Esophagus muscularis mucosa (tissue), 4 donors: ENCODE measurements at regions not wholly inside any gene's neighbourhood (a gene's known extent, or its start where the extent isn't known, plus 50 kb on each side); places are given as distances from the start of the nearest gene placed in this dataset.
A peak's percentile ranks its signal among the peaks of the same experiment; 100 is the strongest.

Source experiments
- DNase-seq: peaks from one replicate; pipeline ENCODE4 v3.0.0-alpha.2; 2017; ENCODE audit errors: extremely low spot score
- H3K27ac ChIP-seq, 4 donors: fragments of 200-600 bp; sonication (generic); replicated peaks in 1 of 4; 1 replicate in 3 of 4; 2 replicates in 1 of 4; pipeline ENCODE4 v1.5.1; 2016 to 2019; ENCODE audit warnings: mild to moderate bottlenecking in 1 of 4
- H3K27me3 ChIP-seq, 4 donors: fragments of 200-600 bp; sonication (generic); one replicate each; pipeline versions ENCODE4 v1.5.1 to v1.6.0; 2016 to 2019
- H3K36me3 ChIP-seq, 4 donors: fragments of 200-600 bp; sonication (generic); one replicate each; pipeline ENCODE4 v1.5.1; 2016 to 2019
- H3K4me1 ChIP-seq, 4 donors: fragments of 200-600 bp; sonication (generic); one replicate each; pipeline ENCODE4 v1.5.1; 2016 to 2019
- H3K4me3 ChIP-seq, 4 donors: fragments of 200-600 bp; sonication (generic); 1 replicate in 2 of 4; 2 replicates in 2 of 4; pipeline ENCODE4 v1.5.1; 2016 to 2019; ENCODE audit warnings: mild to moderate bottlenecking in 4 of 4, moderate library complexity in 1 of 4
- H3K9me3 ChIP-seq, 4 donors: fragments of 200-600 bp; sonication (generic); 1 replicate in 3 of 4; 2 replicates in 1 of 4; pipeline ENCODE4 v1.5.1; 2016 to 2019
- CTCF ChIP-seq, 3 experiments: fragments of 200-600 bp in 2 of 3; fragments of 450-650 bp in 1 of 3; sonication (generic) in 2 of 3; IDR thresholded peaks; one replicate each; pipeline ENCODE4 v1.5.1; 2017 to 2019; ENCODE audit warnings: antibody characterized with exemption in 3 of 3, mild to moderate bottlenecking in 2 of 3, moderate library complexity in 1 of 3
- EP300 ChIP-seq: sonication (generic); formaldehyde crosslinking; IDR thresholded peaks from one replicate; pipeline ENCODE4 v1.6.1; 2017; ENCODE audit warnings: antibody characterized with exemption
- POLR2A ChIP-seq: fragments of 450-650 bp; IDR thresholded peaks from one replicate; pipeline ENCODE4 v1.6.1; 2017; ENCODE audit warnings: antibody characterized with exemption, moderate library complexity, mild to moderate bottlenecking, low read depth
- POLR2AphosphoS5 ChIP-seq, 2 donors: sonication (generic); formaldehyde crosslinking; IDR thresholded peaks; one replicate each; pipeline ENCODE4 v1.6.1; 2017; ENCODE audit warnings: antibody characterized with exemption in 2 of 2
- WGBS: methylation state at CpG from one replicate; pipeline ENCODE4 v1.1.5; 2018; 5-methylcytosine and 5-hydroxymethylcytosine counted together
- intact Hi-C: fragments of 100-400 bp; cut with DNase I; formaldehyde crosslinking; loops from one replicate; pipeline ENCODE4 v1.15.1; 2023

GRCh38 chr10:94219829-94220228 lies 142.9 kb downstream of the NOC3L start:
- no CpG with 5 or more reads among the region's 1 CpG for WGBS
- intact Hi-C loops: loop anchor here (10.0 kb wide), 1 partner anchor 115 kb away; no protein-coding TSS in a partner anchor
- no peaks in the 10 kb centered on the region for H3K9me3 ChIP-seq
- H3K27me3 ChIP-seq: no peaks in the 10 kb centered on the region
- TF ChIP-seq POLR2AphosphoS5 (IDR thresholded peaks at IDR 0.05): no peak
- no peak for TF ChIP-seq EP300
- no peak for TF ChIP-seq CTCF (IDR thresholded peaks at IDR 0.05)
- no peak for TF ChIP-seq POLR2A
- no peaks in the 10 kb centered on the region for H3K36me3 ChIP-seq
- DNase-seq: no peak
- H3K27ac ChIP-seq: no peak overlapping the region
- H3K4me1 ChIP-seq: peaks cover 5 to 46% (median 28%) of the 10 kb centered on the region in 4 donors
- H3K4me3 ChIP-seq: no peak overlapping the region

GRCh38 chr10:94220717-94221116 lies 142.0 kb downstream of the NOC3L start:
- Histone ChIP-seq H3K9me3 (no peaks in the 10 kb centered on the region), H3K4me1 (peaks cover 5 to 48% (median 32%) of the 10 kb centered on the region in 4 donors), H3K36me3 (no peaks in the 10 kb centered on the region), H3K27ac (no peak overlapping the region), H3K4me3 (no peak overlapping the region), H3K27me3 (no peaks in the 10 kb centered on the region)
- TF ChIP-seq CTCF (IDR thresholded peaks at IDR 0.05) (no peak), POLR2A (no peak), POLR2AphosphoS5 (IDR thresholded peaks at IDR 0.05) (no peak), EP300 (no peak)
- WGBS: 92% methylated on average over 8 of the region's 8 CpGs
- intact Hi-C loops: no loop called here
- DNase-seq: no peak

- no peak for DNase-seq
- Histone ChIP-seq H3K36me3 (peaks cover 0 to 12% (median 2%) of the 10 kb centered on the region in 4 donors), H3K4me1 (peaks cover 5 to 37% (median 21%) of the 10 kb centered on the region in 4 donors), H3K4me3 (no peak overlapping the region), H3K9me3 (no peaks in the 10 kb centered on the region), H3K27ac (no peak overlapping the region), H3K27me3 (no peaks in the 10 kb centered on the region)
- intact Hi-C loops: no loop called here
- TF ChIP-seq CTCF (IDR thresholded peaks at IDR 0.05): no peak
- WGBS: 66% methylated on average over 5 of the region's 5 CpGs
Measured at GRCh38 chr10:94223702-94224370, 138.9 kb downstream of the NOC3L start.

- 44% methylated on average over 1 of the region's 1 CpG for WGBS
- H3K27ac ChIP-seq: peak overlapping the region in 1 of 4 donors; percentile 0
Measured at GRCh38 chr10:94224656-94225055, 138.1 kb downstream of the NOC3L start.

More at GRCh38 chr10:94224656-94225055, 138.1 kb downstream of the NOC3L start:
- intact Hi-C loops: no loop called here
- Histone ChIP-seq H3K27me3 (no peaks in the 10 kb centered on the region), H3K4me3 (no peak overlapping the region), H3K4me1 (peaks cover 5 to 33% (median 20%) of the 10 kb centered on the region in 4 donors), H3K9me3 (no peaks in the 10 kb centered on the region), H3K36me3 (peaks cover 0 to 12% (median 2%) of the 10 kb centered on the region in 4 donors)
- no peak for DNase-seq
- TF ChIP-seq EP300: no peak
- no peak for TF ChIP-seq CTCF (IDR thresholded peaks at IDR 0.05)
- no peak for TF ChIP-seq POLR2AphosphoS5 (IDR thresholded peaks at IDR 0.05)
- no peak for TF ChIP-seq POLR2A
